ENCODE measurements at regions not wholly inside any gene's neighbourhood (a gene's known extent, or its start where the extent isn't known, plus 50 kb on each side); places are given as distances from the start of the nearest gene placed in this dataset.

DNA sequence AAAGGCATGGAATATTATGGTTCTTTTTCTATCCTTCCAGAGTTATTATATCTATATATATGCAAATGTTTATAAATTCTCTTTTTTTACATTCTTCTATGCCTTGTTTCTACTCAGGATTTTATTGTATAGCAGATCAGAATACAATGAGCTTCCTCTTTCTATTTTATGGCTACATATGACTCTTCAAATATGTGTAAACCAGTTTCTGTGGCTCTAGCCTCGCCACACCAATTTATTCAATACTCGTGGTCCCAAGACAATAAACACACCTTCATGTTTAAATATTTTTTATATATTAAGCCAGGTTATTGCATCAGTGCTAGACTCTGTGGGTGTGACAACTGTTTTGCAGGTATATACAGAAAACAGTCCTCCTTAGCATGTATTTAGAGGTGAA, 237.5 kb upstream of the MKLN1 start:
- no peak for DNase-seq (ENCODE audit: low read depth, low spot score)
- Histone ChIP-seq H3K9ac (replicated peaks; ENCODE audit: extremely low read depth, insufficient read depth, low read length) (no peak overlapping the region), H3K9me3 (replicated peaks; ENCODE audit: control insufficient read depth, insufficient read depth, low read length) (no peaks in the 10 kb centered on the region), H3K36me3 (ENCODE audit: control insufficient read depth in 2 of 2, extremely low read depth in 1 of 2, insufficient read depth in 2 of 2, low read length in 2 of 2) (no peaks in the 10 kb centered on the region), H3K27ac (ENCODE audit: insufficient read depth, low read depth, low read length) (no peak overlapping the region), H3K79me2 (ENCODE audit: control insufficient read depth, insufficient read depth, low read length) (peaks cover 5% of the 10 kb centered on the region), H3K4me2 (ENCODE audit: insufficient read depth, low read length) (no peak overlapping the region), H3K27me3 (ENCODE audit: control insufficient read depth in 2 of 2, insufficient read depth in 2 of 2, low read length in 2 of 2) (no peaks in the 10 kb centered on the region), H3K9me1 (replicated peaks; ENCODE audit: control insufficient read depth, extremely low read depth, insufficient read depth, low read length) (no peaks in the 10 kb centered on the region), H4K20me1 (replicated peaks; ENCODE audit: control insufficient read depth, extremely low read depth, insufficient read depth, low read length) (no peaks in the 10 kb centered on the region), H2AFZ (ENCODE audit: low read depth, low read length) (no peak overlapping the region), H3K4me1 (ENCODE audit: control insufficient read depth, extremely low read depth, insufficient read depth, low read length) (no peaks in the 10 kb centered on the region), H3K4me3 (replicated peaks in 1 of 3; ENCODE audit: insufficient read depth in 1 of 3, low read depth in 1 of 3, low read length in 3 of 3) (no peak overlapping the region)
- POLR2A ChIA-PET: no interaction called here
- CTCF ChIA-PET: interaction anchor here (1.2 to 1.4 kb wide), 2 partner anchors 21 to 297 kb away, joined by 3 to 5 read pairs; no protein-coding TSS in a partner anchor
- BruUV-seq (replicated peaks): no TSS peak
- FAIRE-seq: no peak
- intact Hi-C loops (cut with micrococcal nuclease) (no loop called here), dilution Hi-C loops (cut with MboI; ENCODE audit: extremely low pct_ligation_motif_present, low sequenced_read_pairs) (no loop called here)
- no peak for TF ChIP-seq EZH2 (IDR thresholded peaks at IDR 0.05; ENCODE audit: borderline replicate concordance, low read depth, low read length, severe bottlenecking)
- TF ChIP-seq, protein P1, sequence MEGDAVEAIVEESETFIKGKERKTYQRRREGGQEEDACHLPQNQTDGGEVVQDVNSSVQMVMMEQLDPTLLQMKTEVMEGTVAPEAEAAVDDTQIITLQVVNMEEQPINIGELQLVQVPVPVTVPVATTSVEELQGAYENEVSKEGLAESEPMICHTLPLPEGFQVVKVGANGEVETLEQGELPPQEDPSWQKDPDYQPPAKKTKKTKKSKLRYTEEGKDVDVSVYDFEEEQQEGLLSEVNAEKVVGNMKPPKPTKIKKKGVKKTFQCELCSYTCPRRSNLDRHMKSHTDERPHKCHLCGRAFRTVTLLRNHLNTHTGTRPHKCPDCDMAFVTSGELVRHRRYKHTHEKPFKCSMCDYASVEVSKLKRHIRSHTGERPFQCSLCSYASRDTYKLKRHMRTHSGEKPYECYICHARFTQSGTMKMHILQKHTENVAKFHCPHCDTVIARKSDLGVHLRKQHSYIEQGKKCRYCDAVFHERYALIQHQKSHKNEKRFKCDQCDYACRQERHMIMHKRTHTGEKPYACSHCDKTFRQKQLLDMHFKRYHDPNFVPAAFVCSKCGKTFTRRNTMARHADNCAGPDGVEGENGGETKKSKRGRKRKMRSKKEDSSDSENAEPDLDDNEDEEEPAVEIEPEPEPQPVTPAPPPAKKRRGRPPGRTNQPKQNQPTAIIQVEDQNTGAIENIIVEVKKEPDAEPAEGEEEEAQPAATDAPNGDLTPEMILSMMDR (IDR thresholded peaks at IDR 0.05; ENCODE audit: extremely low read depth in 1 of 2, insufficient read depth in 1 of 2, low read depth in 1 of 2, low read length in 2 of 2): no peak
- TF ChIP-seq POLR2AphosphoS5 (IDR thresholded peaks at IDR 0.05; ENCODE audit: insufficient read depth, low read depth, low read length): no peak
- no peak for TF ChIP-seq MAX (IDR thresholded peaks at IDR 0.05; ENCODE audit: insufficient read depth, insufficient read length)
- no peak for TF ChIP-seq MYC (IDR thresholded peaks at IDR 0.05; ENCODE audit: low read depth, low read length)
- TF ChIP-seq POLR2A (IDR thresholded peaks at IDR 0.05; ENCODE audit: low read depth, low read length): no peak
- no peak for TF ChIP-seq GATA2 (IDR thresholded peaks at IDR 0.05; ENCODE audit: insufficient read depth, insufficient read length, low read depth, low read length)
- TF ChIP-seq FOS (IDR thresholded peaks at IDR 0.05; ENCODE audit: borderline replicate concordance, insufficient read depth, low read length): no peak
- no peak for TF ChIP-seq JUN (IDR thresholded peaks at IDR 0.05; ENCODE audit: borderline replicate concordance, insufficient read depth, insufficient read length, low read depth)
